ENCODE measurements at regions not wholly inside any gene's neighbourhood (a gene's known extent, or its start where the extent isn't known, plus 50 kb on each side); places are given as distances from the start of the nearest gene placed in this dataset.

DNA sequence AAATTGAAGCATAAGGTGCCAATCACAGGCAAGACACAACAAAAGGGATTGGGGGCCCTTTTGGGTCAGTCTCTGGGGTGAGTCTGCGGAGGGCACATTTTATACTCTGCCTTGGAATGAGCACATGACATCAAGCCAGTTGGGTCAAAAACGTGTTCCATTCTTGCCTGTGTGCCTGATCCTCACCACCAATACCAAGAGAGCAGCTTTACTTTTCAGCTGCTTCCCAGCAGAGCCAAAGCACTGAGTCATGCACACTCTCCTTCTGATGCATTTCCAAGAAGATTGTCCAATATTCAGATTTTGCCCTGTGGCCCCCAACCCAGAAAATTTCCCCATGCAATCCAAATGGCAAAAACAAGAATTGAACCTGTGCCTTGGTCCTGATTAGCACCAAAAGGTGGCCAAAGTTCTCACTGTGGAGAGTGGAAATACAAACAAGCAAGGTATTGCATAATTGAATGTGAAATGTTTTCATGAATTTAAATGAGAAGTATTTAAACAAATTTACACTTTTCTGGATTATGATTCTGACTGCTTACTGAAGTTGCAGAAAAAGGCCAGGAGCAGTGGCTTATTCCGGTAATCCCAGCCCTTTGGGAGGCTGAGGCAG lies 217.8 kb upstream of the SOX9 start:
- TF ChIP-seq YY1 (IDR thresholded peaks at IDR 0.05), result no peak
- no peak for TF ChIP-seq CTCF (IDR thresholded peaks at IDR 0.05; ENCODE audit: low read depth, low read length, missing input control)
- no peak for TF ChIP-seq GABPA (IDR thresholded peaks at IDR 0.05 in 1 of 2, conservative IDR thresholded peaks at IDR 0.05 in 1 of 2)
- TF ChIP-seq SP1 (IDR thresholded peaks at IDR 0.05), result no peak
- no peak for TF ChIP-seq MAX (IDR thresholded peaks at IDR 0.05)
- peak in 1 of 2 donors; percentile 12 for TF ChIP-seq JUND (IDR thresholded peaks at IDR 0.05)
- no peak for TF ChIP-seq ATF3 (IDR thresholded peaks at IDR 0.05)
- no peak for TF ChIP-seq REST (IDR thresholded peaks at IDR 0.05)
- TF ChIP-seq EGR1 (IDR thresholded peaks at IDR 0.05; ENCODE audit: low read depth in 2 of 2), result no peak
- TF ChIP-seq RAD21 (IDR thresholded peaks at IDR 0.05), result no peak

Data from liver (tissue), 3 donors.